ENCODE measurements at regions not wholly inside any gene's neighbourhood (a gene's known extent, or its start where the extent isn't known, plus 50 kb on each side); places are given as distances from the start of the nearest gene placed in this dataset.

- no peak overlapping the region for H3K27ac ChIP-seq
- 69 to 85% (median 74%) methylated on average over 7 of the region's 7 CpGs for WGBS, 4 donors
Measured at GRCh38 chr5:167792514-167792913, 498.9 kb upstream of the WWC1 start.

DNA sequence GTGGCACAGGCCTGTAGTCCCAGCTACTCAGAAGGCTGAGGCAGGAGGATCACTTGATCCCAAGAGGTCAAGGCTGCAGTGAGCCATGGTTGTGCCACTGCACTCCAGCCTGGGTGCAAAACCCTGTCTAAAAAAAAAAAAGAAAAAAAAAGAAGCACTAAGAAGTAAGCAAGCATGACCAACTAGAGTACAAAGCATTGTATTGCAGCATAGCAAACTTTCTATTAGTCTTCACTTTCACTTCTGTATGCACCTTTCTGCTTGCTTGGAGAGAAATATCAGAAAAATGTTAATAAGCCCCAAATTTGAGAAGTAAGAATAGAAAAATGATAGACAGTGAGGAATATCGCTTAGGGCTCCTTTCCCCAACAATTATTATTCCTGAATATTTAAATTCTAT, 497.7 kb upstream of the WWC1 start:
- TF ChIP-seq, protein P1, sequence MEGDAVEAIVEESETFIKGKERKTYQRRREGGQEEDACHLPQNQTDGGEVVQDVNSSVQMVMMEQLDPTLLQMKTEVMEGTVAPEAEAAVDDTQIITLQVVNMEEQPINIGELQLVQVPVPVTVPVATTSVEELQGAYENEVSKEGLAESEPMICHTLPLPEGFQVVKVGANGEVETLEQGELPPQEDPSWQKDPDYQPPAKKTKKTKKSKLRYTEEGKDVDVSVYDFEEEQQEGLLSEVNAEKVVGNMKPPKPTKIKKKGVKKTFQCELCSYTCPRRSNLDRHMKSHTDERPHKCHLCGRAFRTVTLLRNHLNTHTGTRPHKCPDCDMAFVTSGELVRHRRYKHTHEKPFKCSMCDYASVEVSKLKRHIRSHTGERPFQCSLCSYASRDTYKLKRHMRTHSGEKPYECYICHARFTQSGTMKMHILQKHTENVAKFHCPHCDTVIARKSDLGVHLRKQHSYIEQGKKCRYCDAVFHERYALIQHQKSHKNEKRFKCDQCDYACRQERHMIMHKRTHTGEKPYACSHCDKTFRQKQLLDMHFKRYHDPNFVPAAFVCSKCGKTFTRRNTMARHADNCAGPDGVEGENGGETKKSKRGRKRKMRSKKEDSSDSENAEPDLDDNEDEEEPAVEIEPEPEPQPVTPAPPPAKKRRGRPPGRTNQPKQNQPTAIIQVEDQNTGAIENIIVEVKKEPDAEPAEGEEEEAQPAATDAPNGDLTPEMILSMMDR (IDR thresholded peaks at IDR 0.05), result no peak
- no peak for TF ChIP-seq POLR2A (IDR thresholded peaks at IDR 0.05)
- 68 to 82% (median 75%) methylated on average over 1 of the region's 1 CpG for WGBS, 4 donors

More at GRCh38 chr5:167792514-167792913, 498.9 kb upstream of the WWC1 start:
- intact Hi-C loops (cut with DNase I), result no loop called here
- Histone ChIP-seq H3K4me3 (no peak overlapping the region), H3K4me1 (replicated peaks in 1 of 2) (no peaks in the 10 kb centered on the region), H3K27me3 (no peaks in the 10 kb centered on the region), H3K36me3 (replicated peaks in 1 of 2) (no peaks in the 10 kb centered on the region), H3K9me3 (replicated peaks in 1 of 3) (no peaks in the 10 kb centered on the region)
- TF ChIP-seq, protein P1 (IDR thresholded peaks at IDR 0.05), result no peak
- TF ChIP-seq POLR2A (IDR thresholded peaks at IDR 0.05), result no peak
- no peak for DNase-seq

GRCh38 chr5:167794121-167794520, 497.3 kb upstream of the WWC1 start:
- DNase-seq, result no peak
- Histone ChIP-seq H3K4me3 (no peak overlapping the region), H3K4me1 (replicated peaks in 1 of 2) (no peaks in the 10 kb centered on the region), H3K9me3 (replicated peaks in 1 of 3) (no peaks in the 10 kb centered on the region), H3K36me3 (replicated peaks in 1 of 2) (no peaks in the 10 kb centered on the region), H3K27ac (no peak overlapping the region), H3K27me3 (no peaks in the 10 kb centered on the region)
- no peak for TF ChIP-seq POLR2A (IDR thresholded peaks at IDR 0.05)
- TF ChIP-seq, protein P1 (IDR thresholded peaks at IDR 0.05), result no peak
- WGBS, 4 donors, result 53 to 59% (median 55%) methylated on average over 4 of the region's 4 CpGs
- intact Hi-C loops (cut with DNase I), result no loop called here

More for the DNA sequence above, 497.7 kb upstream of the WWC1 start:
- no peak for DNase-seq
- Histone ChIP-seq H3K36me3 (replicated peaks in 1 of 2) (no peaks in the 10 kb centered on the region), H3K27me3 (no peaks in the 10 kb centered on the region), H3K4me1 (replicated peaks in 1 of 2) (no peaks in the 10 kb centered on the region), H3K9me3 (replicated peaks in 1 of 3) (no peaks in the 10 kb centered on the region), H3K4me3 (no peak overlapping the region), H3K27ac (no peak overlapping the region)
- intact Hi-C loops (cut with DNase I), result no loop called here

GRCh38 chr5:167796672-167797071, 494.8 kb upstream of the WWC1 start:
- TF ChIP-seq POLR2A (IDR thresholded peaks at IDR 0.05), result no peak
- 80 to 87% (median 81%) methylated on average over 5 of the region's 5 CpGs for WGBS, 4 donors

GRCh38 chr5:167797933-167798332, 493.5 kb upstream of the WWC1 start:
- H3K27ac ChIP-seq, result no peak overlapping the region
- no peak for TF ChIP-seq POLR2A (IDR thresholded peaks at IDR 0.05)
- TF ChIP-seq, protein P1 (IDR thresholded peaks at IDR 0.05), result no peak
- H3K27me3 ChIP-seq, result no peaks in the 10 kb centered on the region
- DNase-seq, result no peak
- H3K4me1 ChIP-seq (replicated peaks in 1 of 2), result no peaks in the 10 kb centered on the region
- intact Hi-C loops (cut with DNase I), result no loop called here
- no peaks in the 10 kb centered on the region for H3K9me3 ChIP-seq (replicated peaks in 1 of 3)
- no peaks in the 10 kb centered on the region for H3K36me3 ChIP-seq (replicated peaks in 1 of 2)
- H3K4me3 ChIP-seq, result no peak overlapping the region
- 54 to 67% (median 62%) methylated on average over 3 of the region's 3 CpGs for WGBS, 4 donors

More at GRCh38 chr5:167796672-167797071, 494.8 kb upstream of the WWC1 start:
- H3K4me3 ChIP-seq, result no peak overlapping the region
- no peak for DNase-seq
- H3K27ac ChIP-seq, result no peak overlapping the region
- H3K27me3 ChIP-seq, result no peaks in the 10 kb centered on the region
- no peaks in the 10 kb centered on the region for H3K9me3 ChIP-seq (replicated peaks in 1 of 3)
- H3K36me3 ChIP-seq (replicated peaks in 1 of 2), result no peaks in the 10 kb centered on the region
- intact Hi-C loops (cut with DNase I), result no loop called here
- H3K4me1 ChIP-seq (replicated peaks in 1 of 2), result no peaks in the 10 kb centered on the region
